ENCODE measurements at regions not wholly inside any gene's neighbourhood (a gene's known extent, or its start where the extent isn't known, plus 50 kb on each side); places are given as distances from the start of the nearest gene placed in this dataset.

- TF ChIP-seq CTCF (IDR thresholded peaks at IDR 0.05) (no peak), POLR2A (IDR thresholded peaks at IDR 0.05) (no peak)
- DNase-seq (no peak), ATAC-seq (no peak)
- WGBS (ENCODE audit: insufficient coverage, low coverage, low lambda C conversion rate, missing lambda C conversion rate): 53% methylated on average over 6 of the region's 13 CpGs
- Histone ChIP-seq H3K9me3 (no peaks in the 10 kb centered on the region), H3K4me1 (peaks cover 0 to 20% (median 0%) of the 10 kb centered on the region in 4 donors), H3K36me3 (no peaks in the 10 kb centered on the region), H3K27ac (no peak overlapping the region), H3K4me3 (no peak overlapping the region), H3K27me3 (no peaks in the 10 kb centered on the region)
- intact Hi-C loops (cut with DNase I): no loop called here
These were observed 53.1 kb upstream of the B3GAT1 start for GRCh38 chr11:134464981-134465730.

GRCh38 chr11:134464196-134464595 lies 52.2 kb upstream of the B3GAT1 start:
- Histone ChIP-seq H3K9me3 (no peaks in the 10 kb centered on the region), H3K36me3 (no peaks in the 10 kb centered on the region), H3K4me1 (peaks cover 0 to 20% (median 0%) of the 10 kb centered on the region in 4 donors), H3K4me3 (no peak overlapping the region), H3K27me3 (no peaks in the 10 kb centered on the region), H3K27ac (no peak overlapping the region)
- intact Hi-C loops (cut with DNase I): no loop called here
- DNase-seq: no peak
- TF ChIP-seq POLR2A (IDR thresholded peaks at IDR 0.05) (no peak), CTCF (IDR thresholded peaks at IDR 0.05) (no peak)
- 62% methylated on average over 6 of the region's 6 CpGs for WGBS (ENCODE audit: insufficient coverage, low coverage, low lambda C conversion rate, missing lambda C conversion rate)
- ATAC-seq: no peak

GRCh38 chr11:134463716-134464115 lies 51.7 kb upstream of the B3GAT1 start:
- DNase-seq: no peak
- Histone ChIP-seq H3K4me1 (peaks cover 0 to 15% (median 0%) of the 10 kb centered on the region in 4 donors), H3K27me3 (no peaks in the 10 kb centered on the region), H3K9me3 (no peaks in the 10 kb centered on the region), H3K4me3 (no peak overlapping the region), H3K27ac (no peak overlapping the region), H3K36me3 (no peaks in the 10 kb centered on the region)
- WGBS (ENCODE audit: insufficient coverage, low coverage, low lambda C conversion rate, missing lambda C conversion rate): 67% methylated on average over 4 of the region's 5 CpGs
- intact Hi-C loops (cut with DNase I): no loop called here
- TF ChIP-seq POLR2A (IDR thresholded peaks at IDR 0.05): no peak
- TF ChIP-seq CTCF (IDR thresholded peaks at IDR 0.05): no peak
- no peak for ATAC-seq

Data from right lobe of liver (tissue), 6 donors.